ENCODE measurements at regions not wholly inside any gene's neighbourhood (a gene's known extent, or its start where the extent isn't known, plus 50 kb on each side); places are given as distances from the start of the nearest gene placed in this dataset.

DNA sequence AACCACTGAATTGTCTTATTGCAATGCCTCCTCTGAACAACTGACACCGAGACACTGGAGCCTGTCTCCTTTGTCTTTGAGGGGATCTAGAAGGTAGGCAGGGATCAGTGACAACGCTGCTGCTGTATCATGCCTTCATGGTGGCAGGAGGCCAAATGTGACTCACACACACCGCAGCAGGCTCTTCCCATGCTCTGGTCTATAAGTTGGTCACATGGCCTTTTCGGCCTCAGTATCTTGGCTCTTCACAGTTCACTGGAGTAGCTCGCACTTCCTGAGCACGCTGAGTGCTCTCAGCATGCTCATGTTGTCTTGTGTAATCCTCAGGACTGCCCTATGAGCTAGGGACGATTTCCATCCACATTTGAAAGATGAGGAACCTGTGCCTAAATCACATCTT lies 167.4 kb upstream of the PCSK2 start:
- TF ChIP-seq EZH2 (IDR thresholded peaks at IDR 0.05; ENCODE audit: borderline replicate concordance) (no peak), EZH2phosphoT487 (IDR thresholded peaks at IDR 0.05; ENCODE audit: low read depth, severe bottlenecking, unreplicated experiment) (no peak)
- TF ChIP-seq, protein P1, sequence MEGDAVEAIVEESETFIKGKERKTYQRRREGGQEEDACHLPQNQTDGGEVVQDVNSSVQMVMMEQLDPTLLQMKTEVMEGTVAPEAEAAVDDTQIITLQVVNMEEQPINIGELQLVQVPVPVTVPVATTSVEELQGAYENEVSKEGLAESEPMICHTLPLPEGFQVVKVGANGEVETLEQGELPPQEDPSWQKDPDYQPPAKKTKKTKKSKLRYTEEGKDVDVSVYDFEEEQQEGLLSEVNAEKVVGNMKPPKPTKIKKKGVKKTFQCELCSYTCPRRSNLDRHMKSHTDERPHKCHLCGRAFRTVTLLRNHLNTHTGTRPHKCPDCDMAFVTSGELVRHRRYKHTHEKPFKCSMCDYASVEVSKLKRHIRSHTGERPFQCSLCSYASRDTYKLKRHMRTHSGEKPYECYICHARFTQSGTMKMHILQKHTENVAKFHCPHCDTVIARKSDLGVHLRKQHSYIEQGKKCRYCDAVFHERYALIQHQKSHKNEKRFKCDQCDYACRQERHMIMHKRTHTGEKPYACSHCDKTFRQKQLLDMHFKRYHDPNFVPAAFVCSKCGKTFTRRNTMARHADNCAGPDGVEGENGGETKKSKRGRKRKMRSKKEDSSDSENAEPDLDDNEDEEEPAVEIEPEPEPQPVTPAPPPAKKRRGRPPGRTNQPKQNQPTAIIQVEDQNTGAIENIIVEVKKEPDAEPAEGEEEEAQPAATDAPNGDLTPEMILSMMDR (IDR thresholded peaks at IDR 0.05; ENCODE audit: poor library complexity): no peak

Data from hepatocyte (in vitro differentiated cells).